GM12878 (cell line): ENCODE measurements at regions not wholly inside any gene's neighbourhood (a gene's known extent, or its start where the extent isn't known, plus 50 kb on each side); places are given as distances from the start of the nearest gene placed in this dataset.

Experiments
- ATAC-seq: fragments of 200-7000 bp; cut with Tn5 transposase; 3 replicates; pipeline ENCODE4 v1.9.1; 2020; ENCODE audit warnings: mild to moderate bottlenecking, moderate library complexity
- BruUV-seq: library from RNA; stranded (reverse); fragments of 400-500 nt; replicated peaks from 2 replicates; lab custom pipeline; 2021; lab: Mats Ljungman, UMichigan
- CTCF ChIA-PET: fragments of 300-600 bp; sonication (Branson Sonifier 250); formaldehyde crosslinking; extraction: SDS; loops from one replicate; lab custom pipeline; 2021; ENCODE audit warnings: inconsistent platforms; lab: Yijun Ruan, JAX
- POLR2A ChIA-PET: fragments of 350-600 bp; formaldehyde crosslinking; extraction: SDS; loops from one replicate; lab custom pipeline; 2021; ENCODE audit warnings: inconsistent platforms; lab: Charles Lee
- RAD21 ChIA-PET: fragments of 300-600 bp; sonication (Branson Sonifier 250); formaldehyde crosslinking; loops from one replicate; lab custom pipeline; 2023; ENCODE audit warnings: antibody characterized with exemption; ENCODE audit not compliant: unreplicated experiment; lab: Charles Lee
- SMC1A ChIA-PET: fragments of 300-600 bp; sonication (Branson Sonifier 250); formaldehyde crosslinking; loops from one replicate; lab custom pipeline; 2023; ENCODE audit not compliant: unreplicated experiment, uncharacterized antibody; lab: Charles Lee
- DNase-seq: peaks from one replicate; pipeline ENCODE4 v3.0.0-alpha.2; 2011; ENCODE audit warnings: low read depth, low spot score
- FAIRE-seq: peaks from 3 replicates; lab custom pipeline; 2011; peaks lifted over from hg19 to GRCh38; lab: Jason Lieb, UNC
- H2AFZ ChIP-seq: 2 replicates; pipeline ENCODE4 v1.6.0; 2011; ENCODE audit warnings: low read depth, low read length, control low read depth; ENCODE audit not compliant: control insufficient read depth
- H3K27ac ChIP-seq: 2 replicates; pipeline ENCODE4 v1.5.1; 2011; ENCODE audit warnings: control low read depth; ENCODE audit not compliant: control insufficient read depth, insufficient read depth
- H3K27me3 ChIP-seq, 2 experiments: replicated peaks in 1 of 2; 2 replicates each; pipeline versions ENCODE4 v1.6.0 to v1.6.1; 2011; ENCODE audit warnings: low read length in 1 of 2; ENCODE audit not compliant: control insufficient read depth in 2 of 2, insufficient read depth in 2 of 2
- H3K36me3 ChIP-seq, 2 experiments: 2 replicates each; pipeline ENCODE4 v1.5.1; 2011; ENCODE audit warnings: low read length in 1 of 2; ENCODE audit not compliant: control insufficient read depth in 2 of 2, insufficient read depth in 2 of 2
- H3K4me1 ChIP-seq: 2 replicates; pipeline ENCODE4 v1.6.1; 2011; ENCODE audit warnings: mild to moderate bottlenecking, low read length, moderate library complexity, mixed read lengths; ENCODE audit not compliant: control insufficient read depth, insufficient read depth
- H3K4me2 ChIP-seq: 2 replicates; pipeline ENCODE4 v1.6.0; 2011; ENCODE audit warnings: control low read depth; ENCODE audit not compliant: control insufficient read depth, insufficient read depth
- H3K4me3 ChIP-seq: fragments of 200-600 bp; sonication (generic); 2 replicates; pipeline ENCODE4 v1.5.1; 2016
- H3K79me2 ChIP-seq: 2 replicates; pipeline ENCODE4 v1.6.0; 2011; ENCODE audit warnings: low read length; ENCODE audit not compliant: control insufficient read depth, insufficient read depth
- H3K9ac ChIP-seq: 2 replicates; pipeline ENCODE4 v1.8.0; 2011; ENCODE audit warnings: low read length, control low read depth, mixed read lengths; ENCODE audit not compliant: control insufficient read depth, insufficient read depth
- H3K9me3 ChIP-seq: replicated peaks from 3 replicates; pipeline ENCODE4 v1.5.1; 2011; ENCODE audit warnings: mild to moderate bottlenecking, low read length; ENCODE audit not compliant: control insufficient read depth, insufficient read depth
- H4K20me1 ChIP-seq: 2 replicates; pipeline ENCODE4 v1.6.0; 2011; ENCODE audit not compliant: control insufficient read depth, insufficient read depth
- CEBPB ChIP-seq, 2 experiments: fragments of 150-350 bp in 1 of 2; IDR thresholded peaks; 2 replicates each; pipeline ENCODE4 v1.6.1; 2012 to 2014; ENCODE audit warnings: low read depth in 2 of 2, low read length in 2 of 2, borderline replicate concordance in 1 of 2, inconsistent platforms in 1 of 2
- CHD4 ChIP-seq: fragments of 200-600 bp; sonication (generic); IDR thresholded peaks from 2 replicates; pipeline ENCODE4 v1.6.1; 2016; ENCODE audit warnings: mild to moderate bottlenecking
- ESRRA ChIP-seq: IDR thresholded peaks from 2 replicates; pipeline ENCODE4 v1.6.1; 2012; ENCODE audit warnings: mild to moderate bottlenecking, low read length, improper control_type of control experiment
- KDM1A ChIP-seq: fragments of 200-600 bp; sonication (generic); IDR thresholded peaks from 2 replicates; pipeline ENCODE4 v1.6.1; 2016; ENCODE audit warnings: borderline replicate concordance
- MEF2A ChIP-seq: IDR thresholded peaks from 2 replicates; pipeline ENCODE4 v1.6.1; 2011; ENCODE audit warnings: low read depth, mild to moderate bottlenecking, low read length, moderate library complexity; ENCODE audit not compliant: insufficient read depth
- PAX5 ChIP-seq: IDR thresholded peaks from 2 replicates; pipeline ENCODE4 v1.6.1; 2011; ENCODE audit warnings: low read depth, low read length, borderline replicate concordance
- POLR2A ChIP-seq: IDR thresholded peaks from 2 replicates; pipeline ENCODE4 v1.6.1; 2011; ENCODE audit warnings: low read depth, mild to moderate bottlenecking, low read length
- RFX5 ChIP-seq: IDR thresholded peaks from 2 replicates; pipeline ENCODE4 v1.6.1; 2011; ENCODE audit warnings: low read depth, low read length, improper control_type of control experiment
- SMC3 ChIP-seq: IDR thresholded peaks from 2 replicates; pipeline ENCODE4 v1.6.1; 2011; ENCODE audit warnings: low read length, improper control_type of control experiment, borderline replicate concordance
- WGBS: methylation state at CpG from one replicate; pipeline ENCODE4 v1.1.6; 2016; ENCODE audit warnings: low lambda C conversion rate; ENCODE audit not compliant: insufficient replicate concordance, insufficient coverage; ENCODE audit errors: missing lambda C conversion rate; 5-methylcytosine and 5-hydroxymethylcytosine counted together
- in situ Hi-C: fragments of 300-500 bp; cut with MboI; formaldehyde crosslinking; loops from 9 replicates; pipeline ENCODE4 v1.14.3; 2018; ENCODE audit warnings: mixed read lengths
- intact Hi-C: fragments of 100-400 bp; cut with micrococcal nuclease; formaldehyde crosslinking; loops from one replicate; pipeline ENCODE4 v1.14.2; 2022; ENCODE audit not compliant: unreplicated experiment
- TF ChIP-seq, protein P1 (sequence below): fragments of 450-650 bp; IDR thresholded peaks from 2 replicates; pipeline ENCODE4 v1.6.1; 2017; ENCODE audit warnings: borderline replicate concordance
- TF ChIP-seq, protein P2 (sequence below): fragments of 450-650 bp; IDR thresholded peaks from 2 replicates; pipeline ENCODE4 v1.6.1; 2016; ENCODE audit warnings: mild to moderate bottlenecking, moderate library complexity, borderline replicate concordance
- TF ChIP-seq, protein P3 (sequence below): IDR thresholded peaks from 2 replicates; pipeline ENCODE4 v1.6.1; 2011; ENCODE audit warnings: borderline replicate concordance, low read depth, mild to moderate bottlenecking, moderate library complexity, mixed read lengths, low read length; ENCODE audit not compliant: insufficient read depth; ENCODE audit errors: extremely low read length

DNA sequence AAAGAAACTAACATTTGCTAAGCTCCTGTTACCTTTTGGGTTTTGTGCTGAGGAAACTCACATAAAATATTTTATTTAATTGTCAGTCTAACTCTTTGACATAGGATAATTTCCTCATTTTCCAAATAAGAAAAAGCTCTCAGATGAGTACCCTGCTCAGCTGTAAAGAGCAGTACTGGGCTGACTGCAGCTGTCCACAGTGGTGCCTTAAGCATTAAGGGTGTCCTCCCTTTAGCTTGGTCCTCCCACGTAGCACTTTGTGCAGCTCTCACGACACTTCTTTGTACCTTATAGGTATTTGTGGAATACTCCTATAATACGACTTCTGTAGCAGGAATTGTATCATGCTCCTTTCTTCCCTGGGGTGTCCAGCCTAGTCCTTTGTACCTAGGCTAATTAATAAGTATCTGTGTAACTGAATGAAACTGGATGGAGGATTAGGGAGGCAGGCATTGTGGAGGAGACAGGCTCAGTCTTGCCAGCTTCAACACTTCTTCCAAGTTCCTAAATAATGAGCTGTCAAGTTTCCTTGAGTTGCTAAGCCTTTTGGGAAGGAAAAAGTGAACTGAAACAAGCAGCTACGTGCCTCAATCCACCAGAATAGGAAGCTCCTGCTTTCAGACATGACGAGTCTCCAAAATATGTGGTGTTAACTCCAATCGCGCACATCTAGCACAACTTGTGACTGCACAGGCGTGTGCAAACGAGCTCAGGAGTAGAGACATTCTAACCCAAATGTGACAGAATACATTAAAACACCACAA lies 123.0 kb downstream of the SLC38A4 start:
- Histone ChIP-seq H3K4me2 (no peak overlapping the region), H3K4me3 (no peak overlapping the region), H3K4me1 (no peaks in the 10 kb centered on the region; the same call in 1 of the 2 replicates), H3K9me3 (no peaks in the 10 kb centered on the region), H3K36me3 (no peaks in the 10 kb centered on the region), H4K20me1 (no peaks in the 10 kb centered on the region), H3K27me3 (no peaks in the 10 kb centered on the region), H2AFZ (no peak overlapping the region), H3K27ac (no peak overlapping the region), H3K9ac (no peak overlapping the region), H3K79me2 (no peaks in the 10 kb centered on the region)
- DNase-seq (no peak), ATAC-seq (no peak), FAIRE-seq (no peak)
- ChIA-PET SMC1A (interaction anchor here (1.0 to 1.7 kb wide), 3 partner anchors 16 to 20 kb away, joined by 3 to 5 read pairs (median 3); no protein-coding TSS in a partner anchor), CTCF (no interaction called here), RAD21 (interaction anchor here (1.1 kb wide), 1 partner anchor 577 kb away, joined by 4 read pairs; no protein-coding TSS in a partner anchor), POLR2A (no interaction called here)
- BruUV-seq: no TSS peak
- TF ChIP-seq, protein P1, sequence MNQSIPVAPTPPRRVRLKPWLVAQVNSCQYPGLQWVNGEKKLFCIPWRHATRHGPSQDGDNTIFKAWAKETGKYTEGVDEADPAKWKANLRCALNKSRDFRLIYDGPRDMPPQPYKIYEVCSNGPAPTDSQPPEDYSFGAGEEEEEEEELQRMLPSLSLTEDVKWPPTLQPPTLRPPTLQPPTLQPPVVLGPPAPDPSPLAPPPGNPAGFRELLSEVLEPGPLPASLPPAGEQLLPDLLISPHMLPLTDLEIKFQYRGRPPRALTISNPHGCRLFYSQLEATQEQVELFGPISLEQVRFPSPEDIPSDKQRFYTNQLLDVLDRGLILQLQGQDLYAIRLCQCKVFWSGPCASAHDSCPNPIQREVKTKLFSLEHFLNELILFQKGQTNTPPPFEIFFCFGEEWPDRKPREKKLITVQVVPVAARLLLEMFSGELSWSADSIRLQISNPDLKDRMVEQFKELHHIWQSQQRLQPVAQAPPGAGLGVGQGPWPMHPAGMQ: no peak
- no peak for TF ChIP-seq KDM1A
- no peak for TF ChIP-seq MEF2A
- TF ChIP-seq ESRRA: no peak
- TF ChIP-seq, protein P2, sequence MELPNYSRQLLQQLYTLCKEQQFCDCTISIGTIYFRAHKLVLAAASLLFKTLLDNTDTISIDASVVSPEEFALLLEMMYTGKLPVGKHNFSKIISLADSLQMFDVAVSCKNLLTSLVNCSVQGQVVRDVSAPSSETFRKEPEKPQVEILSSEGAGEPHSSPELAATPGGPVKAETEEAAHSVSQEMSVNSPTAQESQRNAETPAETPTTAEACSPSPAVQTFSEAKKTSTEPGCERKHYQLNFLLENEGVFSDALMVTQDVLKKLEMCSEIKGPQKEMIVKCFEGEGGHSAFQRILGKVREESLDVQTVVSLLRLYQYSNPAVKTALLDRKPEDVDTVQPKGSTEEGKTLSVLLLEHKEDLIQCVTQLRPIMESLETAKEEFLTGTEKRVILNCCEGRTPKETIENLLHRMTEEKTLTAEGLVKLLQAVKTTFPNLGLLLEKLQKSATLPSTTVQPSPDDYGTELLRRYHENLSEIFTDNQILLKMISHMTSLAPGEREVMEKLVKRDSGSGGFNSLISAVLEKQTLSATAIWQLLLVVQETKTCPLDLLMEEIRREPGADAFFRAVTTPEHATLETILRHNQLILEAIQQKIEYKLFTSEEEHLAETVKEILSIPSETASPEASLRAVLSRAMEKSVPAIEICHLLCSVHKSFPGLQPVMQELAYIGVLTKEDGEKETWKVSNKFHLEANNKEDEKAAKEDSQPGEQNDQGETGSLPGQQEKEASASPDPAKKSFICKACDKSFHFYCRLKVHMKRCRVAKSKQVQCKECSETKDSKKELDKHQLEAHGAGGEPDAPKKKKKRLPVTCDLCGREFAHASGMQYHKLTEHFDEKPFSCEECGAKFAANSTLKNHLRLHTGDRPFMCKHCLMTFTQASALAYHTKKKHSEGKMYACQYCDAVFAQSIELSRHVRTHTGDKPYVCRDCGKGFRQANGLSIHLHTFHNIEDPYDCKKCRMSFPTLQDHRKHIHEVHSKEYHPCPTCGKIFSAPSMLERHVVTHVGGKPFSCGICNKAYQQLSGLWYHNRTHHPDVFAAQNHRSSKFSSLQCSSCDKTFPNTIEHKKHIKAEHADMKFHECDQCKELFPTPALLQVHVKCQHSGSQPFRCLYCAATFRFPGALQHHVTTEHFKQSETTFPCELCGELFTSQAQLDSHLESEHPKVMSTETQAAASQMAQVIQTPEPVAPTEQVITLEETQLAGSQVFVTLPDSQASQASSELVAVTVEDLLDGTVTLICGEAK: no peak
- TF ChIP-seq, protein P3, sequence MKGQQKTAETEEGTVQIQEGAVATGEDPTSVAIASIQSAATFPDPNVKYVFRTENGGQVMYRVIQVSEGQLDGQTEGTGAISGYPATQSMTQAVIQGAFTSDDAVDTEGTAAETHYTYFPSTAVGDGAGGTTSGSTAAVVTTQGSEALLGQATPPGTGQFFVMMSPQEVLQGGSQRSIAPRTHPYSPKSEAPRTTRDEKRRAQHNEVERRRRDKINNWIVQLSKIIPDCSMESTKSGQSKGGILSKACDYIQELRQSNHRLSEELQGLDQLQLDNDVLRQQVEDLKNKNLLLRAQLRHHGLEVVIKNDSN: no peak
- TF ChIP-seq RFX5: no peak
- no peak for TF ChIP-seq PAX5
- no peak for TF ChIP-seq CHD4
- no peak for TF ChIP-seq SMC3
- TF ChIP-seq CEBPB (IDR thresholded peaks at IDR 0.05; ENCODE audit: borderline replicate concordance in 1 of 2, low read depth in 2 of 2, low read length in 2 of 2): no peak
- TF ChIP-seq POLR2A: no peak
- intact Hi-C loops: no loop called here
- WGBS: 51% methylated on average over 9 of the region's 9 CpGs
- in situ Hi-C loops: no loop called here
